K562 (cell line): ENCODE measurements at regions not wholly inside any gene's neighbourhood (a gene's known extent, or its start where the extent isn't known, plus 50 kb on each side); places are given as distances from the start of the nearest gene placed in this dataset.

Experiments
- GABPA ChIP-seq: fragments of 200-800 bp; sonication (Bioruptor generic); conservative IDR thresholded peaks from 2 replicates; pipeline ENCODE4 v1.6.1; 2016; ENCODE audit warnings: low read depth, missing genetic modification characterization, missing compliant biosample characterization
- HNRNPH1 ChIP-seq: fragments of 200-400 bp; formaldehyde crosslinking; optimal IDR thresholded peaks from 2 replicates; pipeline ENCODE3; 2017; ENCODE audit warnings: low read depth, mild to moderate bottlenecking, low read length, moderate library complexity
- MED1 ChIP-seq: sonication (generic); formaldehyde crosslinking; IDR thresholded peaks from 2 replicates; pipeline ENCODE4 v1.8.1; 2023; ENCODE audit warnings: missing genetic modification reagents, borderline replicate concordance
- MXI1 ChIP-seq: IDR thresholded peaks from 2 replicates; pipeline ENCODE4 v1.6.1; 2011; ENCODE audit warnings: low read depth, mild to moderate bottlenecking, improper control_type of control experiment, low read length
- NFXL1 ChIP-seq: fragments of 450-650 bp; formaldehyde crosslinking; IDR thresholded peaks from 2 replicates; pipeline ENCODE4 v1.4.0; 2021; ENCODE audit warnings: mild to moderate bottlenecking
- NR1H2 ChIP-seq: sonication (generic); formaldehyde crosslinking; IDR thresholded peaks from 2 replicates; pipeline ENCODE4 v1.4.0; 2020; ENCODE audit warnings: mild to moderate bottlenecking, missing genetic modification reagents
- PBX2 ChIP-seq, 2 experiments: IDR thresholded peaks in 1 of 2; conservative IDR thresholded peaks in 1 of 2; 2 replicates each; pipeline ENCODE4 v1.6.1; 2016; ENCODE audit warnings: low read depth in 2 of 2, mild to moderate bottlenecking in 1 of 2, missing compliant biosample characterization in 1 of 2, missing genetic modification characterization in 1 of 2, moderate library complexity in 1 of 2
- PHB ChIP-seq: fragments of 250-450 bp; sonication (Bioruptor Pico); IDR thresholded peaks from 2 replicates; pipeline ENCODE4 v1.5.0; 2021
- PML ChIP-seq: IDR thresholded peaks from 2 replicates; pipeline ENCODE4 v1.6.1; 2012; ENCODE audit warnings: low read length, inconsistent platforms
- POLR2A ChIP-seq: fragments of 450-650 bp; conservative IDR thresholded peaks from 2 replicates; pipeline ENCODE4 v1.6.1; 2016
- POLR2H ChIP-seq: IDR thresholded peaks from 2 replicates; pipeline ENCODE4 v1.6.1; 2016; ENCODE audit warnings: missing genetic modification characterization, low read depth, mild to moderate bottlenecking, control low read depth, missing compliant biosample characterization, moderate library complexity
- SREBF1 ChIP-seq: fragments of 150-350 bp; IDR thresholded peaks from 2 replicates; pipeline ENCODE4 v1.6.1; 2014; ENCODE audit warnings: antibody characterized with exemption, low read depth, low read length, borderline replicate concordance
- ZNF263 ChIP-seq: sonication (generic); formaldehyde crosslinking; IDR thresholded peaks from 2 replicates; pipeline ENCODE4 v1.8.0; 2022; ENCODE audit warnings: mild to moderate bottlenecking, missing genetic modification reagents, borderline replicate concordance
- TF ChIP-seq, protein P1 (sequence below): sonication (generic); formaldehyde crosslinking; IDR thresholded peaks from 2 replicates; pipeline ENCODE4 v1.8.0; 2022; ENCODE audit warnings: missing genetic modification reagents, mild to moderate bottlenecking, borderline replicate concordance

GRCh38 chr4:19748519-19749479 lies 502.9 kb upstream of the SLIT2 start:
- no peak for TF ChIP-seq NFXL1 (CRISPR knock-in tag)
- TF ChIP-seq POLR2A: no peak
- TF ChIP-seq HNRNPH1: no peak
- TF ChIP-seq MED1 (CRISPR knock-in tag): no peak
- no peak for TF ChIP-seq PHB (CRISPR knock-in tag)
- no peak for TF ChIP-seq SREBF1
- no peak for TF ChIP-seq PML
- TF ChIP-seq NR1H2 (CRISPR knock-in tag): no peak
- TF ChIP-seq POLR2H (tag): no peak
- no peak for TF ChIP-seq MXI1
- no peak for TF ChIP-seq PBX2 (CRISPR knock-in tag; IDR thresholded peaks at IDR 0.05; ENCODE audit: low read depth)
- no peak for TF ChIP-seq PBX2 (tag; conservative IDR thresholded peaks at IDR 0.05; ENCODE audit: low read depth)
- TF ChIP-seq GABPA (tag): no peak
- TF ChIP-seq ZNF263 (CRISPR knock-in tag): no peak
- TF ChIP-seq, protein P1, sequence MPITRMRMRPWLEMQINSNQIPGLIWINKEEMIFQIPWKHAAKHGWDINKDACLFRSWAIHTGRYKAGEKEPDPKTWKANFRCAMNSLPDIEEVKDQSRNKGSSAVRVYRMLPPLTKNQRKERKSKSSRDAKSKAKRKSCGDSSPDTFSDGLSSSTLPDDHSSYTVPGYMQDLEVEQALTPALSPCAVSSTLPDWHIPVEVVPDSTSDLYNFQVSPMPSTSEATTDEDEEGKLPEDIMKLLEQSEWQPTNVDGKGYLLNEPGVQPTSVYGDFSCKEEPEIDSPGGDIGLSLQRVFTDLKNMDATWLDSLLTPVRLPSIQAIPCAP (CRISPR knock-in tag): no peak
